ENCODE measurements at regions not wholly inside any gene's neighbourhood (a gene's known extent, or its start where the extent isn't known, plus 50 kb on each side); places are given as distances from the start of the nearest gene placed in this dataset.

DNA sequence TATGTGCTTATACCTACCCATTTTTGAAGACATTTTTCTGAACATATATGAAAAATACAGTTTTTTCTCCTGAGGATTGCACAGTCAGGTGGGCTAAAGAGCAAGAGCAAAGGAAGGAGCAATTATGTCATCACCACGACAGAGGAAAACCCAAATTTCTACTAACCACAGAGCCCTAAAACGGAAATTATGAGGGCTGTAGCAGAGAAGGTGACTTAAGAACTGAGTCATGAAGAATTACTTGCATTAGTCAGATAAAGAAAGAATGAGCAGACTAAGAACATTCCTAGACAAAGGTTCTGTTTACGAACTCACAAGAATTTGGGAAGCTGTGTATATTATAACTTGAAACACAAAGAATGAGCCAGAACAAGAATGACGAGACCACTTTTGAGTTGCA is 974.4 kb downstream of the NXPH1 start:
- H3K4me2 ChIP-seq (ENCODE audit: low read depth, low read length), result no peak overlapping the region
- no peaks in the 10 kb centered on the region for H3K36me3 ChIP-seq (replicated peaks; ENCODE audit: insufficient read depth, low read length)
- H2AFZ ChIP-seq (ENCODE audit: low read length), result no peak overlapping the region
- H3K4me1 ChIP-seq (ENCODE audit: low read length), result no peaks in the 10 kb centered on the region
- H3K79me2 ChIP-seq (ENCODE audit: low read length), result no peaks in the 10 kb centered on the region
- H3K9me3 ChIP-seq (replicated peaks; ENCODE audit: insufficient read depth, low read length), result no peaks in the 10 kb centered on the region
- no peak overlapping the region for H3K9ac ChIP-seq (ENCODE audit: low read length)
- H3K27me3 ChIP-seq (replicated peaks; ENCODE audit: insufficient read depth, low read length), result no peaks in the 10 kb centered on the region
- H3F3A ChIP-seq (ENCODE audit: insufficient read depth, low read length), result no peaks in the 10 kb centered on the region
- TF ChIP-seq EZH2 (optimal IDR thresholded peaks at IDR 0.05; ENCODE audit: low read depth, low read length) (no peak), EZH2phosphoT487 (IDR thresholded peaks at IDR 0.05; ENCODE audit: low read length) (no peak)
- TF ChIP-seq, protein P1, sequence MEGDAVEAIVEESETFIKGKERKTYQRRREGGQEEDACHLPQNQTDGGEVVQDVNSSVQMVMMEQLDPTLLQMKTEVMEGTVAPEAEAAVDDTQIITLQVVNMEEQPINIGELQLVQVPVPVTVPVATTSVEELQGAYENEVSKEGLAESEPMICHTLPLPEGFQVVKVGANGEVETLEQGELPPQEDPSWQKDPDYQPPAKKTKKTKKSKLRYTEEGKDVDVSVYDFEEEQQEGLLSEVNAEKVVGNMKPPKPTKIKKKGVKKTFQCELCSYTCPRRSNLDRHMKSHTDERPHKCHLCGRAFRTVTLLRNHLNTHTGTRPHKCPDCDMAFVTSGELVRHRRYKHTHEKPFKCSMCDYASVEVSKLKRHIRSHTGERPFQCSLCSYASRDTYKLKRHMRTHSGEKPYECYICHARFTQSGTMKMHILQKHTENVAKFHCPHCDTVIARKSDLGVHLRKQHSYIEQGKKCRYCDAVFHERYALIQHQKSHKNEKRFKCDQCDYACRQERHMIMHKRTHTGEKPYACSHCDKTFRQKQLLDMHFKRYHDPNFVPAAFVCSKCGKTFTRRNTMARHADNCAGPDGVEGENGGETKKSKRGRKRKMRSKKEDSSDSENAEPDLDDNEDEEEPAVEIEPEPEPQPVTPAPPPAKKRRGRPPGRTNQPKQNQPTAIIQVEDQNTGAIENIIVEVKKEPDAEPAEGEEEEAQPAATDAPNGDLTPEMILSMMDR (IDR thresholded peaks at IDR 0.05; ENCODE audit: low read length), result no peak
- DNase-seq, result no peak
- H4K20me1 ChIP-seq (ENCODE audit: insufficient read depth, low read length), result no peaks in the 10 kb centered on the region
- H3K4me3 ChIP-seq (ENCODE audit: low read length), result no peak overlapping the region
- no peak overlapping the region for H3K27ac ChIP-seq (ENCODE audit: low read length)
- H3K9me2 ChIP-seq (replicated peaks; ENCODE audit: insufficient read depth, low read length), result no peaks in the 10 kb centered on the region

DNA sequence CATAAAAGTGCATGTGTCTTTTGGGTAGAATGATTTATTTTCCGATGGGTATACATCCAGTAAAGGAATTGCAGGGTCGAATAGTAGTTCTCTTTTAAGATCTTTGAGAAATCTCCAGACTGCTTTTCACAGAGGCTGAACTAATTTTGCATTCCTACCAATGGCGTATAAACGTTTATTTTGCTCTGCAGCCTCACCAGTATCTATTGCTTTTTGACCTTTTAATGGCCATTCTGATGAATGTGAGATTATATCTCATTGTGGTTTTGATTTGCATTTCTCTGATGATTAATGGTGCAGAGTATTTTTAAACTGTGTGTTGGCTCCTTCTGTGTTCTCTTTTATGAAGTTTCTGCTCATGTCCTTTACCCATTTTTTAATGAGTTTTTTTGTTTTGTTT is 1020.1 kb downstream of the NXPH1 start:
- no peak overlapping the region for H2AFZ ChIP-seq (ENCODE audit: low read length)
- TF ChIP-seq EZH2phosphoT487 (IDR thresholded peaks at IDR 0.05; ENCODE audit: low read length) (no peak), EZH2 (optimal IDR thresholded peaks at IDR 0.05; ENCODE audit: low read depth, low read length) (no peak)
- TF ChIP-seq, protein P1 (IDR thresholded peaks at IDR 0.05; ENCODE audit: low read length), result no peak
- H3K9ac ChIP-seq (ENCODE audit: low read length), result no peak overlapping the region
- no peaks in the 10 kb centered on the region for H3K9me3 ChIP-seq (replicated peaks; ENCODE audit: insufficient read depth, low read length)
- no peak for DNase-seq
- H3K9me2 ChIP-seq (replicated peaks; ENCODE audit: insufficient read depth, low read length), result no peaks in the 10 kb centered on the region; the same call in 1 of the 2 replicates
- no peak overlapping the region for H3K27ac ChIP-seq (ENCODE audit: low read length)
- H3K4me1 ChIP-seq (ENCODE audit: low read length), result peaks cover 20% of the 10 kb centered on the region
- H3K4me3 ChIP-seq (ENCODE audit: low read length), result no peak overlapping the region
- H3F3A ChIP-seq (ENCODE audit: insufficient read depth, low read length), result no peaks in the 10 kb centered on the region
- no peaks in the 10 kb centered on the region for H3K79me2 ChIP-seq (ENCODE audit: low read length)
- H3K36me3 ChIP-seq (replicated peaks; ENCODE audit: insufficient read depth, low read length), result no peaks in the 10 kb centered on the region
- no peak overlapping the region for H3K4me2 ChIP-seq (ENCODE audit: low read depth, low read length)
- H4K20me1 ChIP-seq (ENCODE audit: insufficient read depth, low read length), result no peaks in the 10 kb centered on the region
- H3K27me3 ChIP-seq (replicated peaks; ENCODE audit: insufficient read depth, low read length), result no peaks in the 10 kb centered on the region

DNA sequence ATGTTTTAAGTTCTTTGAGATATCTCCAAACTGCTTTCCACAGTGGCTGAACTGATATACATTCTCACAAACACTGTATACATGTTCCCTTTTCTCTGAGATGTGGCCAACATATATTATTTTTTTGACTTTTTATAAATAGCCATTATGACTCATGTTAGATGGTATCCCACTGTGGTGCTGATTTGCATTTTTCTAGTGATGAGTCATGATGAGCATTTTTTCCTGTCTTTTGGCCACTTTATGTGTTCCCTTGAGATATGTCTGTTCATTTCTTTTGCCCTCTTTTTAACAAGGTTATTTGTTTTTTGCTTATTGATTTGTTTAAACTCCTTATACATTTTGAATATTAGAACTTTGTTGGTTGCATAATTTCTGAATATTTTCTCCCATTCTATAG is 1055.1 kb downstream of the NXPH1 start:
- peak; percentile 45 for DNase-seq
- TF ChIP-seq, protein P1 (IDR thresholded peaks at IDR 0.05; ENCODE audit: low read length), result no peak
- TF ChIP-seq EZH2 (optimal IDR thresholded peaks at IDR 0.05; ENCODE audit: low read depth, low read length) (no peak), EZH2phosphoT487 (IDR thresholded peaks at IDR 0.05; ENCODE audit: low read length) (no peak)
- Histone ChIP-seq H3F3A (ENCODE audit: insufficient read depth, low read length) (no peaks in the 10 kb centered on the region), H4K20me1 (ENCODE audit: insufficient read depth, low read length) (no peaks in the 10 kb centered on the region), H3K9me2 (replicated peaks; ENCODE audit: insufficient read depth, low read length) (no peaks in the 10 kb centered on the region), H3K27ac (ENCODE audit: low read length) (0 out of 2 replicates have a peak overlapping the region, but pooled peaks have one; percentile 4), H3K79me2 (ENCODE audit: low read length) (no peaks in the 10 kb centered on the region), H3K36me3 (replicated peaks; ENCODE audit: insufficient read depth, low read length) (no peaks in the 10 kb centered on the region), H3K27me3 (replicated peaks; ENCODE audit: insufficient read depth, low read length) (no peaks in the 10 kb centered on the region), H3K4me3 (ENCODE audit: low read length) (no peak overlapping the region), H3K4me1 (ENCODE audit: low read length) (peaks cover 9% of the 10 kb centered on the region; the same call in 1 of the 2 replicates), H2AFZ (ENCODE audit: low read length) (no peak overlapping the region), H3K9me3 (replicated peaks; ENCODE audit: insufficient read depth, low read length) (no peaks in the 10 kb centered on the region), H3K4me2 (ENCODE audit: low read depth, low read length) (peak overlapping the region; percentile 7; the same call in 1 of the 2 replicates), H3K9ac (ENCODE audit: low read length) (no peak overlapping the region)

All from MM.1S (cell line).